A673 (cell line): ENCODE measurements at regions not wholly inside any gene's neighbourhood (a gene's known extent, or its start where the extent isn't known, plus 50 kb on each side); places are given as distances from the start of the nearest gene placed in this dataset.

Source experiments
- BruUV-seq: library from RNA; stranded (reverse); fragments of 400-500 nt; replicated peaks from 2 replicates; lab custom pipeline; 2021; lab: Mats Ljungman, UMichigan
- CTCF ChIA-PET: fragments of 300-600 bp; sonication (Branson Sonifier 250); formaldehyde crosslinking; loops from one replicate; lab custom pipeline; 2022; ENCODE audit warnings: antibody characterized with exemption; lab: Charles Lee
- POLR2A ChIA-PET: fragments of 300-600 bp; sonication (Branson Sonifier 250); formaldehyde crosslinking; loops from one replicate; lab custom pipeline; 2022; ENCODE audit warnings: antibody characterized with exemption; ENCODE audit not compliant: low non-redundant PET; lab: Charles Lee
- DNase-seq: peaks from one replicate; pipeline ENCODE4 v3.0.0-alpha.2; 2015; ENCODE audit warnings: low spot score
- H3K27ac ChIP-seq: fragments of 200-600 bp; sonication (generic); 2 replicates; pipeline ENCODE4 v1.5.1; 2016; ENCODE audit warnings: mixed run types, low read depth, mild to moderate bottlenecking, mixed read lengths, antibody characterized with exemption, low read length; ENCODE audit not compliant: poor library complexity, severe bottlenecking
- H3K27me3 ChIP-seq: fragments of 200-600 bp; sonication (generic); replicated peaks from 2 replicates; pipeline ENCODE4 v1.6.1; 2017; ENCODE audit warnings: mixed run types, low read depth, mild to moderate bottlenecking, mixed read lengths, antibody characterized with exemption, low read length; ENCODE audit not compliant: insufficient read depth, poor library complexity
- H3K36me3 ChIP-seq: fragments of 200-600 bp; sonication (generic); 2 replicates; pipeline ENCODE4 v1.6.1; 2016; ENCODE audit warnings: mixed run types, mild to moderate bottlenecking, mixed read lengths, antibody characterized with exemption, low read length; ENCODE audit not compliant: insufficient read depth, poor library complexity, severe bottlenecking
- H3K4me1 ChIP-seq: fragments of 200-600 bp; sonication (generic); 2 replicates; pipeline ENCODE4 v1.6.1; 2017; ENCODE audit warnings: mixed run types, mild to moderate bottlenecking, mixed read lengths, antibody characterized with exemption, low read length; ENCODE audit not compliant: insufficient read depth, poor library complexity, severe bottlenecking
- H3K4me3 ChIP-seq: fragments of 200-600 bp; sonication (generic); 2 replicates; pipeline ENCODE4 v1.5.1; 2016; ENCODE audit warnings: low read depth, mixed run types, mild to moderate bottlenecking, mixed read lengths, low read length; ENCODE audit not compliant: poor library complexity, severe bottlenecking
- H3K9me3 ChIP-seq: fragments of 200-600 bp; sonication (generic); 2 replicates; pipeline ENCODE4 v1.6.1; 2016; ENCODE audit warnings: mixed run types, low read depth, mild to moderate bottlenecking, mixed read lengths, antibody characterized with exemption, low read length; ENCODE audit not compliant: poor library complexity, severe bottlenecking
- CTCF ChIP-seq: fragments of 300-800, 200-600 bp; sonication (generic); conservative IDR thresholded peaks from 2 replicates; pipeline ENCODE4 v1.5.1; 2017; ENCODE audit warnings: low read depth, mild to moderate bottlenecking, antibody characterized with exemption, low read length, moderate library complexity, mixed read lengths
- EZH2 ChIP-seq: fragments of 200-600 bp; sonication (generic); IDR thresholded peaks from 2 replicates; pipeline ENCODE4 v1.6.1; 2017; ENCODE audit warnings: borderline replicate concordance, low read depth, mild to moderate bottlenecking, mixed read lengths, antibody characterized with exemption, low read length; ENCODE audit not compliant: poor library complexity, severe bottlenecking
- intact Hi-C: fragments of 100-400 bp; cut with micrococcal nuclease; formaldehyde crosslinking; loops from one replicate; pipeline ENCODE4 v1.10.0; 2022; ENCODE audit not compliant: unreplicated experiment

DNA sequence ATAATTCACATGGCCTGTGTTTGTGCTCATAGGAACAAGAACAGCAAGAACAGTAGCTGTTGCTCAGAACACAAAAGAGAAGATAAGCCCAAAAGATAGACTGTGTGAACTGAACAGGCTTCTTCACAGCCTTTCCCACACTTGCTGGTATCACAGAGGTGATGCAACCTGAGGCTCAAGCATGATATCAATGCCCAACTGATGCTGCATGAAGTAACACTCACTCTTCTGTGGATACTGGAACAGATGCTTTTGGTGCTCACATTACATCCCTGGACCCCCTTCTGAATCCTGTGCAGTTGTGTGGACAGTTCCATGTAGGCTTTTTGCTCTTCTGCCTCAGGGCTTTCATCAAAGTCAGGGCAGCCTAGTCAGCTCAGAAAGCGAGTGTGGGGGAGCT, 88.4 kb upstream of the RND3 start:
- Histone ChIP-seq H3K9me3 (peaks cover 8% of the 10 kb centered on the region), H3K4me3 (no peak overlapping the region), H3K36me3 (no peaks in the 10 kb centered on the region), H3K27ac (no peak overlapping the region), H3K27me3 (no peaks in the 10 kb centered on the region), H3K4me1 (no peaks in the 10 kb centered on the region)
- TF ChIP-seq EZH2 (no peak), CTCF (no peak)
- no peak for DNase-seq
- intact Hi-C loops, result no loop called here
- ChIA-PET CTCF (no interaction called here), POLR2A (no interaction called here)
- no TSS peak for BruUV-seq

- Histone ChIP-seq H3K36me3 (no peaks in the 10 kb centered on the region), H3K9me3 (no peaks in the 10 kb centered on the region), H3K4me1 (no peaks in the 10 kb centered on the region), H3K27ac (no peak overlapping the region), H3K27me3 (no peaks in the 10 kb centered on the region), H3K4me3 (no peak overlapping the region)
- intact Hi-C loops, result no loop called here
- no peak for DNase-seq
- POLR2A ChIA-PET, result no interaction called here
- TF ChIP-seq CTCF (no peak), EZH2 (no peak)
- no TSS peak for BruUV-seq
- CTCF ChIA-PET, result no interaction called here
These were observed 85.5 kb upstream of the RND3 start for GRCh38 chr2:150572961-150573395.

GRCh38 chr2:150572194-150572766, 84.8 kb upstream of the RND3 start:
- intact Hi-C loops, result no loop called here
- ChIA-PET POLR2A (no interaction called here), CTCF (no interaction called here)
- no peak for TF ChIP-seq CTCF
- Histone ChIP-seq H3K27me3 (no peaks in the 10 kb centered on the region), H3K9me3 (no peaks in the 10 kb centered on the region), H3K27ac (no peak overlapping the region), H3K36me3 (no peaks in the 10 kb centered on the region), H3K4me1 (no peaks in the 10 kb centered on the region), H3K4me3 (no peak overlapping the region)
- BruUV-seq, result no TSS peak
- DNase-seq, result no peak
